Peyer's patch (tissue), 4 donors: ENCODE measurements at regions not wholly inside any gene's neighbourhood (a gene's known extent, or its start where the extent isn't known, plus 50 kb on each side); places are given as distances from the start of the nearest gene placed in this dataset.

Experiments used
- POLR2A ChIP-seq, 2 donors: fragments of 450-650 bp; IDR thresholded peaks; one replicate each; pipeline ENCODE4 v1.5.1; 2017; ENCODE audit warnings: antibody characterized with exemption in 2 of 2, mild to moderate bottlenecking in 2 of 2, moderate library complexity in 2 of 2
- TF ChIP-seq, protein P1 (sequence below), 6 experiments: fragments of 450-650 bp in 4 of 6; fragments of 200-600 bp in 2 of 6; sonication (generic) in 1 of 6; IDR thresholded peaks; one replicate each; pipeline ENCODE4 v1.5.1; 2017 to 2019; ENCODE audit warnings: antibody characterized with exemption in 6 of 6, mild to moderate bottlenecking in 3 of 6, moderate library complexity in 1 of 6

DNA sequence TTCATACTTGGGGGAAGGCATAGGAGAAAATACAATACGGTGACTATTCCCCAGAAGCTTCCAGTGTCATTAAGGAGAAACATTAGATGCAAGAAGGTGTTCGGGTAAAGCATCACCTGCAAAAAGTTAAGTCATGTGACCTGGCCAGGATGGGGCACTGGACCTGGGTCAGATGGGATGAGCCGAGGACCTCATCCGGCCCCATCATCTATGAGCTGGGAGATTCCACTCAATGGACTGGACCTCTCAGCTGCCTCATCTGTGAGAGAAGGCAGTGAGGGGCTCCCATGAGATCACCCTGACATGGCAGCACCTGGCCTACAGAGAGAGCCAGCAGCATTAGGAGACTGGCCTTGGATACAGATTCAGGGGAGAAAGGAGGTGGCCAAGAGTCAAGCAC, 111.4 kb upstream of the TEX51 start:
- TF ChIP-seq, protein P1, sequence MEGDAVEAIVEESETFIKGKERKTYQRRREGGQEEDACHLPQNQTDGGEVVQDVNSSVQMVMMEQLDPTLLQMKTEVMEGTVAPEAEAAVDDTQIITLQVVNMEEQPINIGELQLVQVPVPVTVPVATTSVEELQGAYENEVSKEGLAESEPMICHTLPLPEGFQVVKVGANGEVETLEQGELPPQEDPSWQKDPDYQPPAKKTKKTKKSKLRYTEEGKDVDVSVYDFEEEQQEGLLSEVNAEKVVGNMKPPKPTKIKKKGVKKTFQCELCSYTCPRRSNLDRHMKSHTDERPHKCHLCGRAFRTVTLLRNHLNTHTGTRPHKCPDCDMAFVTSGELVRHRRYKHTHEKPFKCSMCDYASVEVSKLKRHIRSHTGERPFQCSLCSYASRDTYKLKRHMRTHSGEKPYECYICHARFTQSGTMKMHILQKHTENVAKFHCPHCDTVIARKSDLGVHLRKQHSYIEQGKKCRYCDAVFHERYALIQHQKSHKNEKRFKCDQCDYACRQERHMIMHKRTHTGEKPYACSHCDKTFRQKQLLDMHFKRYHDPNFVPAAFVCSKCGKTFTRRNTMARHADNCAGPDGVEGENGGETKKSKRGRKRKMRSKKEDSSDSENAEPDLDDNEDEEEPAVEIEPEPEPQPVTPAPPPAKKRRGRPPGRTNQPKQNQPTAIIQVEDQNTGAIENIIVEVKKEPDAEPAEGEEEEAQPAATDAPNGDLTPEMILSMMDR (IDR thresholded peaks at IDR 0.05), result no peak
- no peak for TF ChIP-seq POLR2A (IDR thresholded peaks at IDR 0.05)
